Mesenchymal stem cell (in vitro differentiated cells and primary cell): ENCODE measurements at regions not wholly inside any gene's neighbourhood (a gene's known extent, or its start where the extent isn't known, plus 50 kb on each side); places are given as distances from the start of the nearest gene placed in this dataset.
A peak's percentile ranks its signal among the peaks of the same experiment; 100 is the strongest.

Source experiments
- DNase-seq: peaks from one replicate; pipeline ENCODE4 v3.0.0-alpha.2; 2013
- H2AFZ ChIP-seq: one replicate; pipeline ENCODE4 v1.6.1; 2013; ENCODE audit warnings: low read depth, mild to moderate bottlenecking, control low read depth, inconsistent platforms, low read length, moderate library complexity
- H2AK5ac ChIP-seq: 2 replicates; pipeline ENCODE4 v1.6.1; 2013; ENCODE audit warnings: low read length, moderate library complexity, mild to moderate bottlenecking, inconsistent platforms; ENCODE audit not compliant: severe bottlenecking
- H2BK120ac ChIP-seq: one replicate; pipeline ENCODE4 v1.6.1; 2013; ENCODE audit warnings: low read depth, mild to moderate bottlenecking, inconsistent platforms, low read length, moderate library complexity
- H2BK12ac ChIP-seq, 2 experiments: one replicate each; pipeline ENCODE4 v1.6.1; 2013; ENCODE audit warnings: inconsistent platforms in 2 of 2, low read length in 2 of 2, mild to moderate bottlenecking in 2 of 2, moderate library complexity in 2 of 2, control low read depth in 1 of 2
- H2BK15ac ChIP-seq: one replicate; pipeline ENCODE4 v1.6.1; 2013; ENCODE audit warnings: mild to moderate bottlenecking, low read depth, inconsistent platforms; ENCODE audit not compliant: poor library complexity, severe bottlenecking
- H2BK5ac ChIP-seq: 2 replicates; pipeline ENCODE4 v1.6.1; 2013; ENCODE audit warnings: low read depth, mild to moderate bottlenecking, low read length, control low read depth, inconsistent platforms; ENCODE audit not compliant: poor library complexity, severe bottlenecking
- H3K14ac ChIP-seq, 2 experiments: one replicate each; pipeline ENCODE4 v1.6.1; 2013; ENCODE audit warnings: inconsistent platforms in 2 of 2, low read length in 2 of 2, control low read depth in 1 of 2, mild to moderate bottlenecking in 1 of 2, moderate library complexity in 1 of 2
- H3K18ac ChIP-seq, 2 experiments: one replicate each; pipeline ENCODE4 v1.6.1; 2013; ENCODE audit warnings: inconsistent platforms in 2 of 2, low read length in 2 of 2, control low read depth in 1 of 2, low read depth in 1 of 2, mild to moderate bottlenecking in 1 of 2
- H3K23ac ChIP-seq, 2 experiments: one replicate each; pipeline ENCODE4 v1.6.1; 2013; ENCODE audit warnings: inconsistent platforms in 2 of 2, low read length in 2 of 2, mild to moderate bottlenecking in 2 of 2, moderate library complexity in 2 of 2, control low read depth in 1 of 2
- H3K27ac ChIP-seq: 2 replicates; pipeline ENCODE4 v1.5.1; 2013; ENCODE audit warnings: mild to moderate bottlenecking, moderate library complexity, low read length, control low read depth, inconsistent platforms; ENCODE audit not compliant: poor library complexity, severe bottlenecking
- H3K27me3 ChIP-seq, 2 experiments: 2 replicates each; pipeline versions ENCODE4 v1.6.1 to v1.7.0; 2013; ENCODE audit warnings: low read length in 2 of 2, mild to moderate bottlenecking in 2 of 2, moderate library complexity in 2 of 2, control low read depth in 1 of 2, inconsistent platforms in 1 of 2; ENCODE audit not compliant: control insufficient read depth in 1 of 2, insufficient read depth in 1 of 2
- H3K36me3 ChIP-seq, 2 experiments: 2 replicates each; pipeline versions ENCODE4 v1.6.1 to v1.7.0; 2013; ENCODE audit warnings: low read length in 2 of 2, control low read depth in 1 of 2, inconsistent platforms in 1 of 2, low read depth in 1 of 2, mild to moderate bottlenecking in 1 of 2; ENCODE audit not compliant: insufficient read depth in 2 of 2, control insufficient read depth in 1 of 2
- H3K4ac ChIP-seq, 2 experiments: one replicate each; pipeline ENCODE4 v1.6.1; 2013; ENCODE audit warnings: inconsistent platforms in 2 of 2, low read length in 2 of 2, mild to moderate bottlenecking in 2 of 2, moderate library complexity in 2 of 2, control low read depth in 1 of 2, low read depth in 1 of 2
- H3K4me1 ChIP-seq: 2 replicates; pipeline ENCODE4 v1.6.1; 2013; ENCODE audit warnings: low read depth, low read length, control low read depth; ENCODE audit not compliant: control insufficient read depth, insufficient read depth
- H3K4me2 ChIP-seq: 2 replicates; pipeline ENCODE4 v1.6.1; 2013; ENCODE audit warnings: low read length, mild to moderate bottlenecking, inconsistent platforms; ENCODE audit not compliant: poor library complexity, severe bottlenecking
- H3K4me3 ChIP-seq, 2 experiments: 2 replicates each; pipeline versions ENCODE4 v1.5.1 to v1.7.0; 2013; ENCODE audit warnings: low read length in 2 of 2, mild to moderate bottlenecking in 2 of 2, control low read depth in 1 of 2, low read depth in 1 of 2; ENCODE audit not compliant: insufficient read depth in 1 of 2
- H3K79me1 ChIP-seq: replicated peaks from 2 replicates; pipeline ENCODE4 v1.6.1; 2013; ENCODE audit warnings: mild to moderate bottlenecking, control low read depth, low read length, inconsistent platforms; ENCODE audit not compliant: poor library complexity, severe bottlenecking
- H3K9ac ChIP-seq: 2 replicates; pipeline ENCODE4 v1.7.0; 2013; ENCODE audit warnings: mild to moderate bottlenecking, low read length, moderate library complexity
- H3K9me3 ChIP-seq: 2 replicates; pipeline ENCODE4 v1.7.0; 2013; ENCODE audit warnings: mild to moderate bottlenecking, low read length; ENCODE audit not compliant: control insufficient read depth
- H4K8ac ChIP-seq: one replicate; pipeline ENCODE4 v1.6.1; 2013; ENCODE audit warnings: inconsistent platforms, mild to moderate bottlenecking, low read length, moderate library complexity
- H4K91ac ChIP-seq: one replicate; pipeline ENCODE4 v1.6.1; 2013; ENCODE audit warnings: mild to moderate bottlenecking, low read length, inconsistent platforms
- WGBS: methylation state at CpG from one replicate; pipeline ENCODE4 v1.1.7; 2013; ENCODE audit warnings: mixed read lengths; 5-methylcytosine and 5-hydroxymethylcytosine counted together

GRCh38 chr2:191565120-191565519, 112.8 kb upstream of the NABP1 start:
- no peak overlapping the region for H3K14ac ChIP-seq
- H3K23ac ChIP-seq: no peak overlapping the region
- WGBS: 94% methylated on average over 3 of the region's 3 CpGs

GRCh38 chr2:191565647-191566198, 112.2 kb upstream of the NABP1 start:
- H3K18ac ChIP-seq: no peak overlapping the region
- no peaks in the 10 kb centered on the region for H3K36me3 ChIP-seq
- no peak for DNase-seq
- H3K27me3 ChIP-seq: no peaks in the 10 kb centered on the region
- H3K4me1 ChIP-seq: peaks cover 1% of the 10 kb centered on the region
- H3K4me3 ChIP-seq: no peak overlapping the region
- no peak overlapping the region for H3K27ac ChIP-seq
- no peak overlapping the region for H2BK120ac ChIP-seq
- no peak overlapping the region for H2BK12ac ChIP-seq
- no peaks in the 10 kb centered on the region for H3K9me3 ChIP-seq
- no peak overlapping the region for H4K91ac ChIP-seq
- no peak overlapping the region for H3K23ac ChIP-seq
- no peak overlapping the region for H2AK5ac ChIP-seq
- no peak overlapping the region for H3K4ac ChIP-seq
- WGBS: 85% methylated on average over 4 of the region's 4 CpGs
- no peak overlapping the region for H3K14ac ChIP-seq
- no peak overlapping the region for H2AFZ ChIP-seq
- no peak overlapping the region for H3K4me2 ChIP-seq
- H3K9ac ChIP-seq: peak overlapping the region; percentile 5
- H2BK5ac ChIP-seq: no peak overlapping the region
- H3K79me1 ChIP-seq: no peaks in the 10 kb centered on the region
- no peak overlapping the region for H4K8ac ChIP-seq
- no peak overlapping the region for H2BK15ac ChIP-seq

More at GRCh38 chr2:191565120-191565519, 112.8 kb upstream of the NABP1 start:
- H4K91ac ChIP-seq: no peak overlapping the region
- H2BK5ac ChIP-seq: no peak overlapping the region
- no peaks in the 10 kb centered on the region for H3K36me3 ChIP-seq
- H3K4me2 ChIP-seq: no peak overlapping the region
- no peak overlapping the region for H2BK15ac ChIP-seq
- H3K4ac ChIP-seq: no peak overlapping the region
- H3K27ac ChIP-seq: no peak overlapping the region
- H3K9me3 ChIP-seq: no peaks in the 10 kb centered on the region
- H2AK5ac ChIP-seq: no peak overlapping the region
- no peak overlapping the region for H3K9ac ChIP-seq
- no peak overlapping the region for H2BK12ac ChIP-seq
- no peaks in the 10 kb centered on the region for H3K79me1 ChIP-seq
- no peak overlapping the region for H3K4me3 ChIP-seq
- no peak for DNase-seq
- H4K8ac ChIP-seq: no peak overlapping the region
- no peak overlapping the region for H2AFZ ChIP-seq
- H3K18ac ChIP-seq: no peak overlapping the region
- H3K27me3 ChIP-seq: peaks cover 0 to 1% of the 10 kb centered on the region in 2 experiments
- no peak overlapping the region for H2BK120ac ChIP-seq
- peaks cover 1% of the 10 kb centered on the region for H3K4me1 ChIP-seq

- Histone ChIP-seq H3K4me1 (peaks cover 1% of the 10 kb centered on the region), H3K9ac (no peak overlapping the region), H4K8ac (no peak overlapping the region), H3K36me3 (no peaks in the 10 kb centered on the region), H3K9me3 (no peaks in the 10 kb centered on the region), H2BK12ac (peak overlapping the region in 1 of 2 experiments; percentile 54), H2BK120ac (no peak overlapping the region), H3K27ac (no peak overlapping the region), H3K23ac (no peak overlapping the region), H3K4me3 (no peak overlapping the region), H3K4ac (no peak overlapping the region), H3K79me1 (no peaks in the 10 kb centered on the region), H3K27me3 (no peaks in the 10 kb centered on the region), H4K91ac (no peak overlapping the region), H2AK5ac (peak overlapping the region; percentile 22), H3K18ac (no peak overlapping the region), H3K14ac (no peak overlapping the region), H2AFZ (no peak overlapping the region), H3K4me2 (no peak overlapping the region), H2BK15ac (no peak overlapping the region), H2BK5ac (no peak overlapping the region)
- 65% methylated on average over 8 of the region's 8 CpGs for WGBS
- peak; percentile 68 for DNase-seq
Observed at GRCh38 chr2:191566344-191566743, 111.6 kb upstream of the NABP1 start.

DNA sequence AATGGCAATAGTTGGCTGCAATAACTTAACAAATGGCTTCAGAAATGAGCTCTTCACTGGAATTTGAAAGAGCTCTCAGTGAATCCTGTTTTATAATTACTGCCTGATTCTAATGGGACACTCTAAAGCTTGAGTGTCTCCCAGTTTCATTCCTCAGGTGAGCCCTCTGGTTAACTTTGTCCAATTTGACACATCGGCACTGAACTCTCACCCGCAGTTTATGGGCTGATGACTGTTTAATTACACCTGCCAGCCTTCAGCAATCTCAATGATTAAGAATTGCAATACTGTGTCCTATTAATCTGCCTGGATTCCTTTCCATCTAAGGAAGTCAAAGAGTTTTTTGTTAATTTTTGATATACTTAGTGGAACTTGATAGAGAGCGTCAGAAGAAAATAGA, 110.7 kb upstream of the NABP1 start:
- no peak overlapping the region for H2AK5ac ChIP-seq
- no peaks in the 10 kb centered on the region for H3K27me3 ChIP-seq
- H3K14ac ChIP-seq: no peak overlapping the region
- no peak overlapping the region for H3K9ac ChIP-seq
- no peaks in the 10 kb centered on the region for H3K9me3 ChIP-seq
- no peak overlapping the region for H3K4ac ChIP-seq
- H3K23ac ChIP-seq: no peak overlapping the region
- no peak overlapping the region for H2BK15ac ChIP-seq
- no peak overlapping the region for H3K4me3 ChIP-seq
- H2AFZ ChIP-seq: no peak overlapping the region
- 100% methylated on average over 3 of the region's 3 CpGs for WGBS
- no peak overlapping the region for H4K91ac ChIP-seq
- H2BK120ac ChIP-seq: no peak overlapping the region
- no peak overlapping the region for H2BK5ac ChIP-seq
- H4K8ac ChIP-seq: no peak overlapping the region
- H3K79me1 ChIP-seq: no peaks in the 10 kb centered on the region
- no peak overlapping the region for H3K27ac ChIP-seq
- no peak for DNase-seq
- no peak overlapping the region for H3K18ac ChIP-seq
- H2BK12ac ChIP-seq: no peak overlapping the region
- no peak overlapping the region for H3K4me2 ChIP-seq
- H3K4me1 ChIP-seq: peaks cover 1% of the 10 kb centered on the region
- H3K36me3 ChIP-seq: no peaks in the 10 kb centered on the region
